TTC549 (cell line): ENCODE measurements at regions not wholly inside any gene's neighbourhood (a gene's known extent, or its start where the extent isn't known, plus 50 kb on each side); places are given as distances from the start of the nearest gene placed in this dataset.

Source experiments
- FAIRE-seq: peaks from 2 replicates; lab custom pipeline; 2012; peaks lifted over from hg19 to GRCh38; lab: Jason Lieb, UNC

DNA sequence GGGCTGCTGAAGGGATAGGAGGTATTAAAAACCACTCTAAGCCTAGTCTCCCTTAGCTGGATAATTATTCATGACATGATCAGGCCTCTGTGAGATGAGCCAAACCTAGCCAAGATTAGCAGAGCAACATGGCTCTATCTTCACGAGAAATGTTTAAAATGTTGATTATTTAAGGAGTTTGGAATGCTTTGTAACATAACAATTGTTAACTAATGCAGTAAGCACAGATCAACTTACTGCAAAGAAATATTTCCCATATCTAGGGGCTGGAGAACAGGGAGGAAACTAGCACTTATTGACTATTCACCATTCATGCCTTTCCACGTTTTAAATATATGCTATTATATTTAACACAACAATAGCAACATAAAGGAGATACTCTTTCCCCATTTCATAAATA, 833.7 kb upstream of the CHAC2 start:
- FAIRE-seq: no peak

DNA sequence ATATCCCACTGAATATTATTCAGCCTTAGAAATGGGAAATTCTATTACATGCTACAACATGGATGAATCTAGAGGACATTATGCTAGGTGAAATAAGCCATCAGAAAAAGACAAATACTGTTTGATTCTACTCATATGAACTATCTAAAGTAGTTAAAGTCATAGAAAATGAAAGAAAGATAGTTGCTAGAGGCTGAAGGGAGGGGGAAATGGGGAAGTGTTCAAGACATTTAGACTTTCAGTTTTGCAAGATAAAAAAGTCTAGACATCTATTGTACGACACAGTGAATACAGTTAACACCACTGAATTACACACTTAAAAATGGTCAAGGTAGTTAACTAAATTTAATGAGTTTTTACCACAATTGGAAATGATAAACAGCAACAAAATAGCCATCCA, 835.9 kb upstream of the CHAC2 start:
- no peak for FAIRE-seq

DNA sequence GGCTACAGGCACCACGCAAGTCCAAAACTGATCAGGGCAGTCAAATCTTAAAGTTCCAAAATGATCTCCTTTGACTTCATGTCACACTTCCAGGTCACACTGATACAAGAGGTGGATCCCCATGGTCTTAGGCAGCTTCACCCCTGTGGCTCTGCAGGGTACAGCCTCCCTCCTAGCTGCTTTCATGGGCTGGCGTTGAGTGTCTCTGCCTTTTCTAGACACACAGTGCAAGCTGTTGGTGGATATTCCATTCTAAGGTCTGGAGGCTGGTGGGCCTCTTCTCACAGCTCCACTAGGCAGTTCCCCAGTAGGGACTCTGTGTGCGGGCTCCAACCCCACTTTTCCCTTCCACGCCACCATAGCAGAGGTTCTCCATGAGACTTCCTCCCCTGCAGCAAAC, 838.2 kb upstream of the CHAC2 start:
- FAIRE-seq: no peak

DNA sequence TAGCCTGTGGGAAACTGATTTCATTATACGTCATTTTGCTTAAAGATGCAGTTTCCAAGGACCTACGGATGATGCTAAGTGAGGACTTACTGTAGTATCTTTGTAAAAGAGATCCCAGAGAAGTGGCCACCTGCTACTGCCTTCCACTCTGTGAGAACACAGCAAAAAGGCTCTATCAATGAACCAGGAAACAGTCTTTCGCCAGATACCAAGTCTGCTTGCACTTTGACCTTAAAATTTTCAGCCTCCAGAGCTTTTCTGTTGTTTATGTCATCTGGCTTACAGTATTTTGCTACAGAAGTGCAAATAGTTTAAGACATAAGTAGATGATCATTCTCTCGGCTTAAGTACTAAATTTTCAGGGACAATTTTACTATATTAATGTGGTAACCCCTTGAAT, 847.9 kb upstream of the CHAC2 start:
- no peak for FAIRE-seq

DNA sequence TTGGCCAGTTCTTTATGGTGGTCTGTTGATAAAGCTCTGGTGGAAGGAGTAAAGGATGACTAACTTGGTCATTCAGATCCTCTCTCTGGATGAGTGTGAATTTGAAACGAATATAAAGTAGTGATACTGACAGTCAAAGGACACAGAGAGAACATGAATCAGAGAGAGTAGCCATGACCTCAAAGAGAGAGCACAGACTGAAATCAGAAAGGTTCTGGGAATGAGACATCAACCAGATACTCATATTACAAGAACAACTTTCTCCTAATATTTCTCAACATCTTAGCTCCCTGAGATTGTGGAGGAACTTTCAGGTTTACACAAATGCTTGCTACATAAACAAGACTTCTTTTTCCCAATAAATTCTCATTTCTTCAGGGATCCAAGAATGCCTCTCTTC, 849.1 kb upstream of the CHAC2 start:
- no peak for FAIRE-seq

DNA sequence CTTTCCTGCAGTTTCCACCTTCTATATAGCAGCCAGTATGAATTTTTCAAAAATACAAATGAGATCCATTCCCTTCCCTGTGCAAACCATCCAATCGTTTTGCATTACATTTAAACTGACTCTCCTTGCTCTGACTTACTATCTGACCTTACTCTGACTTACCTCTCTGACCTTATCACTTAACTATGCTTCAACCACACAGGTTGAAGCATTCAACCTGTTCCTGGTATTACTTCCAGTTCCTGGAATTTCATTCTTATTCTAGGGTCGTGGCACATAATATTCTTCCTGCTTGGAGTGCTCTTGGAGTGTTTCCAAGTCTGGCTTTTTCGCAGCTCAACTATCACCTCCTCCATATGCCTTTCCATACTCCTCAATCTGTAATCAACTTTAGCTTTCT, 850.6 kb upstream of the CHAC2 start:
- no peak for FAIRE-seq

DNA sequence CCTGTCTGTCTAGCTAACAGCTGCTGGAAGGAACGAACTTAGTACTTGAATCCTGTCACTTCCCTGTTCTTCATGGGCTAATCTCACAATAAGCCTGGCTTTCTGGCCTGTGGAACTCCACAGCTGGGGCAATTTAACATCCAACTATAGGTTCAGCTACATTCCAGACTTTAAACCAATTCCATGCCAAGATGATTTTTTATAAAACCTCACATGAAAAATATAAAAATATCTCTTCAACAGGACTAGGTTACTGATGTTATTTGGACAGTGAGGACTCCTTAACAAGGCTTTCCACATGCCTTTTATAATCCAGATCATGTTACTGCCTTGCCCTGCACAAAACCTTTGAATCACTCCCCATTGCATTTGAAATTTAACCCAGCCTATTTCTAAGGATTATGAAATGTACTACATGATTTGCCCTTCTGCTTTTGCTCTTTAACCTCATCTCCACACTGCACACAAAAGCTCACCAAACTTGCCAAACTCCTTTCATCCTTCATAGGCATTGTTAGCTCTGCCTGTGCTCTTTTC, 863.2 kb upstream of the CHAC2 start:
- no peak for FAIRE-seq

DNA sequence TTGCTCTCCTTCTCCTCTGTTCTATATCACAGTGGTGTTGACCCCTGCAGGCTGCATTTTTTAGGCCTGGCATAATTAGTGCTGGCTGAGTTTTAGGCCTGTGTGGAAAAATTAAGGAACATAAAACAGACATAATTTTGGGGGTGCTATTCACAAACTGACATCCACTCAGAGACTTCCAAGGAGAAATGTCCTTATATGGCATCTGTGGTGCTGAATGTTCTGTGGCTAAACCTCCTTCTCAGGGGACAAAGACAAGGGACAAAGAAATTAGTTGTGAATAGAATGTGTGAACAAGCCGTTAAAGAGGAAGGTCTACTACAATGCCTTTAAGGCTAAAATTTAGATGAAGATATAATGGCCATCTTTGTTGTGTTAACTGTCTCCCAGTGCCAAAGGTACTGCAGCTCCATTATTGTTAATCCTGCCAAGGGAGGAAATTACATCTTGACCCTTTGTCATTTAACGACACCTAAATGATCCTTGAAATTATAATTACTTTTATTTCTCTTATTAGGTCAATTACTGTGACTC, 870.0 kb upstream of the CHAC2 start:
- FAIRE-seq: no peak

DNA sequence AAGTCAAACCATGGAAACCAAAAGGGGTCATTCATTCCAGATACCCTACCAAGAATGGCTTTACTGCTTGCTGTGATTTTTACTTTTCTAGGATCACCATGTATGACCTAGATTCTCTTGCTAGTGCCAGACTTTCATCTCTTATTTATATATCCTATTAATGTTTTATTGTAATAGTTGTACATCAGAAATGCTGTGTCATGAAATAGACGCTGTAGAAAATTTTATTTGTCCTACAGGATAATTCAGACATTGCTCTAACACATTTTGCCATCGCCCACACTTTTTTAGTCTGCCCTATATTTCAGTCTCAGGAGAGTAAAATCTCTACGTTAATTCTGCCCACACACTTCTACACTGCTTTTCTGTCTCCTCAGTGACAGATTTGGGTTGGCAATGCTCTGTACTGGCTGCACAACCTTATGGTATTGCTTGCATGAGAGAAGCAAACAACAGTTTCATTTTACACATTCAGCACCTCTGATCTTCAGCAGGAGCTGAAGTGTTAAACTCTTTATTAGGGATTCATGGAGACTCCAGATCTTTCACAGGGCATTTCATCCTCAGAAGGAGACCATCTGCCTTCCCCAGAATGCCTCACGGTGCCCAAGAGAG, 871.8 kb upstream of the CHAC2 start:
- no peak for FAIRE-seq

DNA sequence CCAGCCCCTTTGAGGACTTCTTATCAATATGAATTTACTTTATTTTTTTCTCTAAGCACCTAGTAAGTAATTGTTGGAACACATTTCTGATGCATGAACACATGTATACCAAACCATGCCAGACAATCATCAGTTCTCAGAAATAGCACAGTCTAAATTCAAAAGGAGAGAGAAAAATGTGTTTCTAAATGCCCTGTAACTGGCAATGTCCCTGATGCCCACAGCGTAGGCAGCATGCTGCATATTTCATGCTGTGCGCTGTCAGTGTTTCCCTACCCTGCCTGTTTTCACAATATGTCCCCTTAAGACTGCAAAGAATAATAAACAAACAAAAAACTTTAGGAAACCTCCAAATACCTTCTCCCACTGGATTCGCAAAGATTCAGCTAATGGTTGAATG, 881.0 kb upstream of the CHAC2 start:
- no peak for FAIRE-seq

DNA sequence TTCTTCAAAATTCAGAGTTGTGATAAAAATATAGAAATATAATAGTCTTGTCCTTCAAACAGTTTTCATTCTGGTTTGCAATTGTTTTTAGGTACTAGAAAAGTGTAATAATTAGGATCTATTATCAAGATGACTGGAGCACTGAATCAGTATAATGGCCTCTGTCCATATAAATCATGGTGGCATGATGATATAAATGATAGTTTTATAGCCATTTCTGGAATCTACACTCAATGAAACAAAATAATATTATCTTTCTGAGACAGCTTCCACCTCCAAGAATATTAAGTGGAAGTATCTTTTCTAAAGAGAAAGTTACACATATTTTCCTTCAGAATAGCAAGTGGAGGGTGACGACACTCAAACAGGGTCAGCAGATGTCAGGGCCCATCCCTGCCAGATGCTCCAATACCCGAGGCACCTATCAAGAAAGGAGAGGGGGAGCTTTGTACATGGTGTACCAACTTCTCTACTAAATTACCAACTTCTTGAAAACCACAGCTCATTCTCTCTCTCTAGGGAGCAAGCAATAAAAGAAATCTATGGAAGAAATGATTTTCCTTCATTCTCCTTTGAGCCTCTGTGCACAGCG, 882.7 kb upstream of the CHAC2 start:
- no peak for FAIRE-seq

DNA sequence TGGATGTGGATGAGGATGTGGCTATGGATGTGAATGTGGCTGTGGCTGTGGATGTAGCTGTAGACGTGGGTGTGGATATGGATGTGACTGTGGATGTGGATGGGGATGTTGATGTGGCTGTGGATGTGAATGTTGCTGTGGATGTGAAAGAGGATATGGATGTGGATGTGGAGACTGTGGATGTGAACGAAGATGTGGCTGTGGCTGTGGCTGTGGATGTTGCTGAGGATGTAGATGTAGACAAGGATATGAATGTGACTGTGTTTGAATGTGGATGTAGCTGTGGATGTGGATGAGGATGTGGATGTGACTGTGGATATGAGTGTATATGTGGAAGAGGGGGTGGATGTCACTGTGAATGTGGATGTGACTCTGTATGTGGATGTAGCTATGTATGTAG, 884.6 kb upstream of the CHAC2 start:
- no peak for FAIRE-seq

DNA sequence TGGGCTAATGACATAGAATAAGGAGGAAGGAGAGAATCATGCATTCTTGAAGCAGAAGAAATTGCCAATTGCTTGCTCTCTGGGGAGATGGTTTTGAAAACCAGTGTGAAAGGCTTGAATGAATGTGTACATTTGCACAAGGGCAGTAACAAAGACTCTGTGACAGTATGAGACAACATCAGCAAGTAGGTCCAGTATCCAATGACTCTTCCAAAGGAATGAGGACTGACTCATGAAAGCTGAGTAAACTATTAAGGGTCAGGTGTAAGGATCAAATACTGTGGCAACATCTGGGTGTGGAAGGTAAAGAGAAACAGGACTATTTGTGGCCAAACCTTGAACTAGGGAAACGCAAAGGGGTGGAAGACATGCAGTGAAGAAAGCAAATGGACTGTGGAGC, 886.0 kb upstream of the CHAC2 start:
- FAIRE-seq: no peak

DNA sequence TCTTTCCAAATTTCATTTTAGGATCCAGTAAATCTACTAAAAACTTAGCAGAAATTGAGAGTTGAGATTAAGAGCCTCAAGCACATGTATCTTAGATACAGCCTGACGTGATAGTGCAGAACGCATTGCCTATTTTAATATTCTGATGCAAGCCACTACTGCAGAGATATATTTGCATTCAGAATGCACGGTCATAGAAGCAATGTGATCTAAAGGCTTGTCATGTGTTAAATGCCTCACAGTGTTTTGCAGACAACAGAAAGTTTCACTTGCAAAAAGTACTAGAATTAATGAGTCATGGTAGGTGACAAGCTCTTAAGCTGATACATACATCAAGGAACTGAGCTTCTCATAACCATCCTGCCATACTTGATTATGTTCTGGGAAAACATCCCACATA, 886.7 kb upstream of the CHAC2 start:
- FAIRE-seq: no peak

DNA sequence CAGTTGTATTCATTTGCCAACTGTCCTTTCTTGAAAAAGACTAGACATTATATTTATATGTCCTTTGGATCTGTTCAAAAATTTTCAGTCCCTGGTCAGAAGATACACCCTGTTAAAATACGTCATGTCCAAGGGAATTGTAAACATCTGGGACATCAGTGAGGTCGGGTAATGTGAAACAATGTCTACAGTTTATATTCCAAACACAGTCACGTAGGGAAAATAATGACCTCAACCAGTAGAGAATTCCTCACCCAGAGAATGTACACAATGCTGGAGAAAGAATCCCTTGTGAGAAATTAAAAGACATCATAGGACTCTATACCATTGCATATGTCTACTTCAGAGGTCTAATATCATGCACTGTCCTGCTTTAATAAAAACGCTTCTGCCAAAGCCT, 888.0 kb upstream of the CHAC2 start:
- FAIRE-seq: no peak

DNA sequence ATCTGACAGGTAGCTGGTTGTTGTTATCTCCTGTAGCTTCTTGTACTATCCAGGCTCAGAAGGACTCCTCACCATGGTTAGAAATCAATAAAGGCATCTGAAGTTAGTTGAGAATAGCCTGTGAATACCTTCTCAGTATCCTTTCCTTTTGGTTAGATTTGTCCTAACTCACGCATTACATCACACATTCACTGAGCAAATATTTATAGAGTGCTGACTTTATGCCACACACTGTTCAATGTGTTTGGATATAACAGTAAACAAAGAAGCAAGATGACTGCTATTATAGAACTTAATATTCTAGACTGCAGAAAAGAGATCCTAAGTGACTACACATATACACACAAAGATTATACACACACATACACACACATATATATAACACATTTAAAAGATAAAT, 889.9 kb upstream of the CHAC2 start:
- no peak for FAIRE-seq

DNA sequence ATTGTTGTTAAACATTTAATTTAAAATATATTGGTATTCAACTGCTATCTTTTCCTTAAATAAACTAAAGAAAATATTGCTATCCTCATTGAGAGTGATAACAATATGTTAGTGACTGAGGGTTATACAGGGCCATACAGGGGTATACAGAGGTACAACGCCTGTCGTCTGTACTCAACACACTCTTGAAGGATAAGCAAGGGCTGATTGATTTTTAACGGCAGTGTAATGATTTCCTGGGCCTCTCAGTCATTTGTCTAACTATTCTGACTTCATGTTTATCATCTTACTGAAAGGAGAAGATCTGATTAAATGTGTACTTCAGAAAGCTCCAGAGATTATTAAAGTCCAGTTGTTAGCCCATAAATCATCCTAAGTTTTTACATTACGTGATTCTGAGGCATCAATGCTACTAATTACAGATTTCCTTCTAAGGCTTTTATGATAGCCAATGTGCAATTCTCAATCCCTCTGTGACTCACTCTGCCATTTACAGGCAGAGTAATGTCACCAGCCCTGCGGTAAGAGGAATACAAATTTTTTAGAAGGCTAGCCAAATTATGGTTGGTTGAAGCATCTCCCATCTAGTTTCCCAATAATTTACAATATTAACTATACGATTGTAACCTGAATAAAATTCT, 893.0 kb upstream of the CHAC2 start:
- FAIRE-seq: no peak

DNA sequence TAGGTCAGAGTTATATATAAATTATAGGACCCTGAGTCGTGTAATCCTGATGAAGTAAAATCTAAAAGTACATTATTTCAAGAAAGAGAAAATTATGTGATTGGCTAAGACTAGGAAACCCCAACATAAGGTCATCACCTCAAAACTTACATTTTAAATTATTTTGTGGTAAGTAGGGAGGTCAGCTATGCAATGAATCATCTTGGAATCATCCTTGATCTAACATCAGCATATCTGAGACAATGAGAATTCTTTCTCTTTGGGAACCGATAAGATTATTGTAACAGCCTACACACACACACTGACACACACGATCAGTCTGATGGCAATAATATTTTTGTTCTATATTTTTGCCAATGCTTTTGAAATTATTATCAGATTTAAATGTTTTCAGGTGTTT, 904.8 kb upstream of the CHAC2 start:
- no peak for FAIRE-seq

DNA sequence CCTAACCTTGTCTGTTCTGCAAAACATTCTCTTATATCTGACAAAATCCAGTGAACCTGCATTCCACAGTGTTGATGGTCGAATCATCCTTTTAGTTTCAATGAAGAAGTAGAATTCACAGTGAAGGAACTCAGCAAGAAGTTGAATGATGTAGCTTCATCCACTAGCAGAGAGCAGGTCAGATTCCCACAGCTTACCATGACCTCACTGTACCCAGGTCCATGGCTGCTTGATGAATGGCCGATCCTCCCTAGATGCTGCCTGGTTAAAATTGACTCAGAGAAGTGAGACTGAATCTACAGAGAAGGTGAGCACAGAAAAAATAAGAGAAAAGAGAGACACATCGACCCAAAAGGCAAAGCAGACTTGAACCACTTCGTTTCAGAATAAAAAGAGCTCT, 906.0 kb upstream of the CHAC2 start:
- FAIRE-seq: no peak

DNA sequence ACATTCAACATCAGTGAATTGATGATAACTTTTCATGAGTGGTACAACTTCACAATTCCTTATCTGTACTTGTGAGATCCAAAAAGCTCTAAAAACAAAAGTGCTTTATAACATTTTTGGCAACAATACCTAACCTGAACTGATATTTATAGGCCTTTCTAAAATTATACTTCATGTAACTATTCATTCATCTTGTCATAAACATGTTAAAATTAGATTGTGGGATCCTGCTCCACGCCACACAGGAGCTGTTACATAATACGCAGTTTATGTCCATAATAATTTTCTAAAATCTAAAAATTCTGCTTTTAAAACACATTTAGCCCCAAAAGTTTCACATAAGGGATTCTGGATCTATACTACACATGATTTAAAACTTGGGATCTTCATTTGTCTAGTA, 908.5 kb upstream of the CHAC2 start:
- FAIRE-seq: no peak

DNA sequence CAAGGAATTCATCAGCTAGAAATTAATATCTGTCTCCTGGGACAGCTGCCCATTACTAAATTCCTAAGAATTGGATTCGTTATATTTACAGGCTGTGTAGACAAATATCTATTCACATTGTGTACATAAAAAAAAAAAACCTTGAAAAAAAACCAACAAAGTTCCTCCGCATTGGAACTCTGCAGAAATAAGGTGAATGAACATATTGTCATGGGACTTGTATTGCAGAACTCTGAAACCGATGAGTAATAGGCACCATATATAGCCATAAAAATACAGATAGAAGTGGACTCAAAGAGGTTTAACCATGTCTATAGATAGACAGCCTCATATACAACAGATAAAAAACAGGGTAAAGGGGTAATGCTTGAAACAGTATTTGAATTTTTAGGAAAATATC, 909.9 kb upstream of the CHAC2 start:
- no peak for FAIRE-seq

DNA sequence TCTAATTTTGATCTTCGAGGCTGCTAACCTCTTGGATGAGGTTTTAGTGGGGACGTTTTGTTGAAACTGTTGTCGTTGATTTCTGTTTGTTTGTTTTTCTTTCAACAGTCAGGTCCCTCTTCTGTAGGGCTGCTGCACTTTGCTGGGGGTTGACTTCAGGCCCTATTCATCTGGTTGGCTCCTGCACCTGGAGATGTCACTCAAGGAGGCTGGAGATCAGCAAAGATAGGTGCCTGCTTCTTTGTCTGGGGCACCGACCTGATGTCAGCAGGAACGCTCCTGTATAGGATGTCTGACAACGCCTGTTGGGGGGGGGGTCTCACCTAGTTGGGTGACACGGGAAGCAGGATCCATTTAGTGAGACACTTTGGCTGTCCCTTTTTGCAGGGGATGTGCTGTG, 915.6 kb upstream of the CHAC2 start:
- FAIRE-seq: no peak

DNA sequence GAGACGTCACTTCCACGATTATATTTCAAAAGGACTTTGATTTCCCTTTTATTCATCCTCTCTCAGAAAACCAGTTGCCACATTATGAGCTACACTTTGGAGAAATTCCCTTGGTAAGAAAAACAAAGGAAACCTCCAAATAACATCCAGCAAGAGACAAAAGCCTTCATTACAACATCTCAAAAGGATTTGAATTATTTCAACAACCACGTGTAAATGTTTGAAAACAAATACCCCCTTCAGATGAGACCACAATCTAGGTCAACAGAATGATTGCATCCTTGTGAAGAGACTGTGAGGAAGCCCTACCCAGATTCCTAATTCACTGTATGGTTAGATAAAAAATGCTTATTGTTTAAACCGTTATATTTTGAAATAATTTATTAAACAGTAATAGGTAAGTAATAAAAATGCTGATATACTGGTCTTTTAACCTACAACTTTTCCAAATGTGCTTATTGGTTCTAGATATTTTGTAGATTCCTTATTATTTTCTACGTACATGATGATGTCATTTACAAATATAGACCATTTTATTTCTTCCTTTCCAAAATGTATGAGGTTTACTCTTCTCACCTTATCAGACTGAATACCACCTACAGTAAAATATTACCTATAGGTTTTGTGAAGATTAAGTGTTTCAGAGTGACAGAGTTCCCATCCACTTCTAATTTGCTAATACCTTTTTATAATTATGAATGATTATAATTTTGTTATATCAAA, 922.7 kb upstream of the CHAC2 start:
- FAIRE-seq: no peak
